Lung (tissue), 11 donors: ENCODE measurements at regions not wholly inside any gene's neighbourhood (a gene's known extent, or its start where the extent isn't known, plus 50 kb on each side); places are given as distances from the start of the nearest gene placed in this dataset.

Experiments
- ATAC-seq: fragments of 200-7000 bp; cut with Tn5 transposase; one replicate; pipeline ENCODE4 v1.9.1; 2020; ENCODE audit warnings: moderate number of reproducible peaks; ENCODE audit not compliant: insufficient read depth, low FRiP score
- DNase-seq, 3 donors: peaks; one replicate each; pipeline ENCODE4 v3.0.0-alpha.2; 2013 to 2017
- H3K27ac ChIP-seq, 2 donors: one replicate each; pipeline ENCODE4 v1.5.1; 2013; ENCODE audit warnings: mild to moderate bottlenecking in 2 of 2, moderate library complexity in 2 of 2, control low read depth in 1 of 2, inconsistent platforms in 1 of 2, low read depth in 1 of 2, low read length in 1 of 2
- H3K27me3 ChIP-seq, 3 donors: one replicate each; pipeline ENCODE4 v1.5.1; 2013; ENCODE audit warnings: low read length in 2 of 3; ENCODE audit not compliant: control insufficient read depth in 3 of 3, insufficient read depth in 3 of 3
- H3K36me3 ChIP-seq, 4 donors: one replicate each; pipeline ENCODE4 v1.5.1; 2013; ENCODE audit warnings: low read length in 4 of 4, mild to moderate bottlenecking in 1 of 4, moderate library complexity in 1 of 4; ENCODE audit not compliant: control insufficient read depth in 4 of 4, insufficient read depth in 4 of 4
- H3K4me1 ChIP-seq, 5 donors: one replicate each; pipeline ENCODE4 v1.5.1; 2013; ENCODE audit warnings: low read length in 5 of 5, mild to moderate bottlenecking in 2 of 5, moderate library complexity in 1 of 5; ENCODE audit not compliant: control insufficient read depth in 5 of 5, insufficient read depth in 5 of 5
- H3K4me3 ChIP-seq: one replicate; pipeline ENCODE4 v1.5.1; 2013; ENCODE audit warnings: mild to moderate bottlenecking, control low read depth, moderate library complexity
- H3K9ac ChIP-seq, 2 donors: one replicate each; pipeline ENCODE4 v1.5.1; 2013; ENCODE audit warnings: low read length in 2 of 2, control low read depth in 1 of 2; ENCODE audit not compliant: insufficient read depth in 1 of 2
- H3K9me3 ChIP-seq, 4 donors: one replicate each; pipeline ENCODE4 v1.5.1; 2013; ENCODE audit warnings: low read length in 3 of 4, mild to moderate bottlenecking in 1 of 4, moderate library complexity in 1 of 4; ENCODE audit not compliant: control insufficient read depth in 4 of 4, insufficient read depth in 3 of 4
- CTCF ChIP-seq: IDR thresholded peaks from 2 replicates; pipeline ENCODE4 v1.5.1; 2012; ENCODE audit warnings: mild to moderate bottlenecking; ENCODE audit errors: control extremely low read depth, extremely low read depth
- WGBS, 2 donors: extraction: QIAGEN DNeasy Blood & Tissue Kit; methylation state at CpG; one replicate each; pipeline ENCODE4 v1.1.7; 2013; 5-methylcytosine and 5-hydroxymethylcytosine counted together
- donor health status: control.
- donor health status: control.
- donor health status: Bipolar disorder and iron deficiency.
- donor health status: healthy.
- donor health status: DM: yes; HTN: yes; CAD: no.

GRCh38 chr2:117707874-117708273 is 106.6 kb upstream of the DDX18 start:
- ATAC-seq (no peak), DNase-seq (no peak)
- no peak for TF ChIP-seq CTCF

GRCh38 chr2:117712684-117713083 is 101.8 kb upstream of the DDX18 start:
- ATAC-seq (no peak), DNase-seq (no peak)
- Histone ChIP-seq H3K4me3 (no peak overlapping the region), H3K9me3 (no peaks in the 10 kb centered on the region), H3K27ac (no peak overlapping the region), H3K9ac (no peak overlapping the region), H3K4me1 (no peaks in the 10 kb centered on the region), H3K27me3 (no peaks in the 10 kb centered on the region), H3K36me3 (no peaks in the 10 kb centered on the region)
- no peak for TF ChIP-seq CTCF
- WGBS, 2 donors, result 75 to 86% methylated on average over 2 of the region's 2 CpGs

More at GRCh38 chr2:117707874-117708273, 106.6 kb upstream of the DDX18 start:
- no peaks in the 10 kb centered on the region for H3K9me3 ChIP-seq
- H3K27me3 ChIP-seq, result no peaks in the 10 kb centered on the region
- H3K9ac ChIP-seq, result no peak overlapping the region
- no peak overlapping the region for H3K27ac ChIP-seq
- H3K4me1 ChIP-seq, result no peaks in the 10 kb centered on the region
- H3K36me3 ChIP-seq, result no peaks in the 10 kb centered on the region
- H3K4me3 ChIP-seq, result no peak overlapping the region

GRCh38 chr2:117714110-117714509 is 100.4 kb upstream of the DDX18 start:
- WGBS, 2 donors, result 64 to 76% methylated on average over 6 of the region's 6 CpGs
- Histone ChIP-seq H3K27ac (no peak overlapping the region), H3K4me1 (no peaks in the 10 kb centered on the region), H3K4me3 (no peak overlapping the region), H3K36me3 (no peaks in the 10 kb centered on the region), H3K27me3 (no peaks in the 10 kb centered on the region), H3K9ac (no peak overlapping the region), H3K9me3 (peaks cover 0 to 3% (median 0%) of the 10 kb centered on the region in 4 donors)
- ATAC-seq (no peak), DNase-seq (no peak)
- TF ChIP-seq CTCF, result no peak

GRCh38 chr2:117714745-117715417 is 99.6 kb upstream of the DDX18 start:
- H3K9me3 ChIP-seq, result peaks cover 0 to 3% (median 0%) of the 10 kb centered on the region in 4 donors
- no peak overlapping the region for H3K9ac ChIP-seq
- H3K36me3 ChIP-seq, result no peaks in the 10 kb centered on the region
- ATAC-seq, result no peak
- TF ChIP-seq CTCF, result no peak
- H3K4me3 ChIP-seq, result no peak overlapping the region
- 87 to 88% methylated on average over 7 of the region's 7 CpGs for WGBS, 2 donors
- H3K4me1 ChIP-seq, result no peaks in the 10 kb centered on the region
- no peak for DNase-seq
- no peaks in the 10 kb centered on the region for H3K27me3 ChIP-seq
- no peak overlapping the region for H3K27ac ChIP-seq
